D721Med (cell line): ENCODE measurements at regions not wholly inside any gene's neighbourhood (a gene's known extent, or its start where the extent isn't known, plus 50 kb on each side); places are given as distances from the start of the nearest gene placed in this dataset.

Experiments
- DNase-seq: peaks from one replicate; pipeline ENCODE4 v3.0.0; 2011; ENCODE audit warnings: low spot score; ENCODE audit not compliant: insufficient read length
- FAIRE-seq: peaks from 2 replicates; lab custom pipeline; 2011; peaks lifted over from hg19 to GRCh38; lab: Jason Lieb, UNC
- CTCF ChIP-seq: IDR thresholded peaks from 2 replicates; pipeline ENCODE4 v1.5.1; 2012; ENCODE audit warnings: mild to moderate bottlenecking, control low read depth; ENCODE audit not compliant: insufficient read depth; ENCODE audit errors: missing control alignments

GRCh38 chr3:103918336-103918735 is 1448.4 kb upstream of the ALCAM start:
- TF ChIP-seq CTCF: no peak
- FAIRE-seq (no peak), DNase-seq (no peak)

GRCh38 chr3:103919327-103919726 is 1447.4 kb upstream of the ALCAM start:
- FAIRE-seq: no peak
- TF ChIP-seq CTCF: no peak
- DNase-seq: no peak

- DNase-seq (no peak), FAIRE-seq (no peak)
- TF ChIP-seq CTCF: no peak
Observed at GRCh38 chr3:103923907-103924306, 1442.8 kb upstream of the ALCAM start.

GRCh38 chr3:103924544-103924943 is 1442.2 kb upstream of the ALCAM start:
- no peak for FAIRE-seq
- no peak for TF ChIP-seq CTCF
- no peak for DNase-seq

GRCh38 chr3:103926936-103927335 is 1439.8 kb upstream of the ALCAM start:
- TF ChIP-seq CTCF: no peak
- DNase-seq (no peak), FAIRE-seq (no peak)

GRCh38 chr3:103927896-103928295 is 1438.8 kb upstream of the ALCAM start:
- no peak for FAIRE-seq
- no peak for TF ChIP-seq CTCF
- no peak for DNase-seq

GRCh38 chr3:103937094-103937493 is 1429.6 kb upstream of the ALCAM start:
- DNase-seq (no peak), FAIRE-seq (no peak)
- TF ChIP-seq CTCF: no peak
